NCI-H774 (cell line): ENCODE measurements at regions not wholly inside any gene's neighbourhood (a gene's known extent, or its start where the extent isn't known, plus 50 kb on each side); places are given as distances from the start of the nearest gene placed in this dataset.

Experiments
- DNase-seq: peaks from one replicate; lab custom pipeline; 2025; lab: John Stamatoyannopoulos, UW

DNA sequence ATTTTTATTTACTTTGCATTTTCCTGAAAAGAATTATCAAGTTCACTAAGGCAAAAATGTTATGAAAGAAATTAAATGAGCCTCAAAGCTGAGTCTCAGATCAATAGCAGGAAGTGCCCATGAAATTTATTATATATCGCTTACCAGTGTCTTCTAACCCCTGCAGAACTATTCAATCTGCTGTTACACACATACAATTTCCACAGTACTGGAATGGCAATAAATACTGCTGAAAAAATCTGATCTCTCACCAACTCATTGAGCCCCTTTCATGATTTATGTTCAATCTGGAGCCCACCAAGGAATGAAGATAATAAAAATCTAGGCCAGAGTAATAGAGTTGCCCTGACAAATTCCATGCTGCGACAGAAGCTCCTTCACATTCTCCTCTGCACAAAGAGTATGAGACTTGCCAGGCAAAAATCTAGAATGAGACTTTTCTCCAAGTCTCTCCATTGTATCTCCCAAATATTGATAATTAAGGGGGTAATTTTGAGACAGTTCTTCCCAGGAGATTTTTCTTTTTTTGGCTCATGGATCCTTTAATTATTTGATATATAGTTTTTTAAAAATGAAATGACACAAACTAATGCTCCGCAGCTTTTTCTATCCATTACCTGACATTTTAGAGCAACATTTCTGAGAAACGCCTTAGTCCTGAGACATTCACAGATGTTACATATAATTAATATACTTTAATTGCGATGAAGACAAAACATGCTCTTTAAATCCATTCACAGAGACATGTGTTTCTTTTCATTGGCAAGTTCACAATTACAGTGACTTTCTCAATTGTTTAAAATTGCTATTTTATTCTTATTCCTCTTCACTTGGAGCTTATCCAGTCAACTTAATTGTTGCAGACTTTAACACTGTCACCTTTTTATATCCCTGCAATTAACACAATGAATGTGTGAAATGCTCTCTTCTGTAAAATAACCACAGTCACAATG lies 1020.4 kb downstream of the CBLN2 start:
- DNase-seq = no peak

DNA sequence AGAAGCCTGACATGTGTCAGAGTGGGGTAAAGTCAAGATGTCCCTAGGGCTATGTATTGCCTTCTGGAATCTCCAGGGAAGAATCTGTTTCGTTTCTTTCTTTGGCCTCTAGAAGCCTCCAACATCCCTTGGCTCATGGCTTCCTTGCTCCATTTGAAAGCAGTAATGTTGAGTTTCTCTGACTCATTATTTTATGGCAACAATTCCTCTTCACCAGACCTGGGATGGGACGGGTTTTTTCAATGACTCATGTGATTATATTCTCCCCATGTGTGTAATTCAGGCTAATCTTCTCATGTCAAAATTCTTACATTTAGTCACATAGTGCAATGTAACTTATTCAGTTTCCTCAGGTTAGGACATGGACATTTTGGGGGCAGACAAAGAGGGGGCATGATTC lies 1038.6 kb downstream of the CBLN2 start:
- no peak for DNase-seq

DNA sequence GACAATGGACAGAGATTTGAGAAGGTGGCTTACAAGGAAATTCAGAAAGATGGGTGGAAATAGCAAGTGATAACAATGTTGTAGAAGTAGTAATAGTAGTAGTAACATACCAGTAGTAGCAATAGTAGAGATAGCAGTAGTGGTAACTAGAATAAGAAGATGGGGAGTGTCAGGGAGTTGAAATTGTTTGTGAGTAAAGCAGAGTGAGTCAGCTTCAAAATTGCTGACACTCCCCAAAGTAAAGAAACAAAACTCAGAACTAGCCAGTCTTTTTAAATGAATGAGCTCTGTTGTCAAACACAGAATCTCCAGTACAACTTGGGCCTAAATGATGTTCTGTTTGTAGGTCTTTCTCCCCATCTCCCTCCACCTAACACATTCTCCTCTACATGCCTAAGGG lies 1040.9 kb downstream of the CBLN2 start:
- DNase-seq = no peak

DNA sequence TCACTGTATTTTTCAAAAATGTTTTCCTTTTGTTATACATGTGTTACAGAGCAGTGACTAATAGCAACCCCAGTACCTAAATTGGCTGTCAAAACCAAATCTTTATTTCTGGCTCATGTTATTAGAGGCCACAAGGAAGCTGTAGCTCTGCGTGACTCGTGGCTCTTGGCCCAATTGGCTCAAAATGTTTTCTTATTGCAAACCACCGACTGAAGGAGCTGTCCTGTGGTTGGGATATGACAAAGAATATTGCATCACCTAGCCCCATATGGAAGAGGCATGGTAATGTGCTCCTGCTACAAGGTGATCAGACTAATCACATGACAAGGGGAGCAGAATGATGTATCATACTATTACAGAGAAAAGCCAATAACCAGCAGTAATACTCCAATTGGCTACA lies 1058.5 kb downstream of the CBLN2 start:
- DNase-seq = no peak

DNA sequence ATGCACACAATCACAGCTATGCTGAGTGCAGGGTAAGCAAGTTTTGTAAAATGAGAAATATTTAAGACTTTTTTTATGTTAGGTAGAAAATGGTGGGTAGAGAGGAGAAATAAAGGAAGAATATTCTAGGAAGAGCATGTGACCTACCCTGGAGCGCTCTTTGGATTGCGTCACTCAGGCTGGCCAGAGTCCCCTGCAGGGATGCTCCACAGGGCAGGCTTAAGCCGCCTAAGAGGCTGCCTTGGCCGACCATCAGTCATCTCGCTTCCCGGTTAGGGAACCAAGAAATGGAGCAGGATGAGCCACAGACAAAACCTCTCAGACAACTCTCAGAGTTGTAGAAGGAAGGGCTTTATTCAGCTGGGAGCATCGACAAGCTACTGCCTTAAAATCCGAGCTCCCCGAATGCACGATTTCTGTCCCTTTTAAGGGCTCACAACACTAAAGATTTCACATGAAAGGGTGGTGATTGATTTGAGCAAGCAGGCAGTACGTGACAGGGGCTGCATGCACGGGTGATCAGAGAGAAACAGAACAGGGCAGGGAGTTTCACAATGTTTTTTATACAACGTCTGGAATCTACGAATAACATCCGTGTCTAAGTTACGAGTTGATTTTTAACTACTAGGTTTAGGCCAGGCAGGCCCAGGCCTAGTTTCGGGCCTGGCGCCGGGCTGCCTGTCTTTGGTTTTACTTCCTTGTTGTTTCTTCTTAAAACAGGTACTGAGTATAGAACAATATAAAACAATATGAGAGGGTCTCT lies 1072.0 kb downstream of the CBLN2 start:
- DNase-seq = no peak

DNA sequence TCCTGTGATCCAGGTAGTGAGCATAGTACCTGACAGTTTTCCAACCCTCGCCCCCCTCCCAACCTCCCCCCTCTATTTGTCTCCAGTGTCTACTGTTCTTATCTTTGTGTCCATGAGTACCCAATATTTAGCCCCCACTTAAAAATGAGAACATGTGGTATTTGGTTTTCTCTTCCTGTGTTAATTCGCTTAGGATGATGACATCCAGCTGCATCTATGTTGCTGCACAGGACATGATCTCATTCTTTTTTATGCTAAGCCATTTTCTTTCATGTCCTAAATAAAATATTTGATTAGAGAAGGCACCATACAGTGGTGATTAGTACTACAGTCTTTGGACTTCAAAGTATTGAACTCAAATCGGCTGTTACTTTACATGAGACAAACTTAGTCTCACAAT lies 1087.9 kb downstream of the CBLN2 start:
- DNase-seq = no peak

DNA sequence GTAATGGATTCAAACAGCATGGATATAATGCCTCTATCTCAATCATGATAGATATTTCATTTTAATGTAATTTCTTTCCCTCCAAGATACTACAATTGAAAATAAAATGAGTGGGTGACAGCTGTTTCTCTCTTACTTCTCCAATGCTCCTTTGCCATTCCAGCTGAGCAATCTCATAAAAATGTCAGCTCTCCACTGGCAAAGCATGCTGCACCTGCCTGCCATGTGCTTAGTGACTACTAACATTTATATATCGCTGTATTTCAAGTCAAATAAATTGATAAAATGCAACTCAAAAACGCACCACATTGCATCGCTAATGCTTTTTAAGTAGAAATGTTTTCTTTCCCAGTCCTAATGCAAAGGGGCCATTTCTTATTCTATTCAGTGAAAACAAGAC lies 1093.9 kb downstream of the CBLN2 start:
- peak; percentile 82 for DNase-seq

DNA sequence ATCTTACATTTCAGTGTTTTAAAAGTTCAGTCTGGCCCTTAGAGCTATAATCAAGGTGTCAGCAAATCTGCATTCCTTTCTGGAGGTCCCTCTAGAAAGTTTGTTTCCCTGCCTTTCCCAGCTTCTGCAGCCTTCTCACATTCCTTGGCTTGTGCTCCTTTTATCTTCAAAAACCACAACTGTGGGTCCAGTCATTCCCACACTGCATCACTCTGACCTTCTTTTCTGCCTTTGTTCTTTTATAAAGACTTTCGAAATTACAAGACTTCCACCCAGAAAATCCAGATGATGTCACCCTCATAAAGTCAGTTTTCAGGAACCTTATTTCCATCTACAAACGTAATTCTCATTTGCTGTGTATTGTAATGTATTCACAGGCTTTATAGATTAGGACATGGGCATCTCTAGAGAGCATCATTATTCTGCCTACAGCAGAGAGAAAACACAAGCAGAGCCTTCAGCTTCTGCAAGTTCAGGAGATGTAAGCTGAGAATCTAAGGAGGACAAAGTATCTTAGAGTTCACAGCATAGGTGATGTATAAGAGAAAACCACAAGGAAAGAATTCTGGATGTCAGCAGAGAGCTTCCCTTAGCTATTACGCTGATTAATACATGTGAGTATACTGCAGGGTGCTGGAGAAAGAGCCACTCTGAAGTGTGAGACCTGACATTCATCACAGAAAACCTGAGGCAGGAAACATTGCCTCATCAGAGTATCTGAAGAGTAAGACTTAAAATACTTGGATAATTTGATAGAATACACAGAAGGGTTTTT lies 1100.2 kb downstream of the CBLN2 start:
- no peak for DNase-seq

DNA sequence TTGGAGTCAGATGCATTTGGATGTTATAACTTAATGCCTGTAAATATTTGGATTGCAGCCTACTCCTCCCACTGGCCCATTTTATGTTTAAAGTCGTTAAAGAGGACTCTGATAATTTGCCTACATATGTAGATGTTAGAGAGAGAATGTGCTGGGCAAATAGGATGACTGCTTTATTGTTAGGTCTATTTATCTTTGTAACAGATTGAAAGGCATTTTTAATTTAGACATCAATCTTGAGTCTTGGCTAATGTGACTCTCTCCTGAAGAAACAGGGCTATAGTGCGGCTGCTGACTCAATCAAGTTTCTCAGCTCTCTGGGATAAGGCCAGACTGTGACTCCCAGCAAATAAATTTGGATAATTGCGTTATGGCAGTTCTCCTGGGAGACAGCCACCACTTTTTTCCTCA lies 1101.4 kb downstream of the CBLN2 start:
- DNase-seq = peak; percentile 63

DNA sequence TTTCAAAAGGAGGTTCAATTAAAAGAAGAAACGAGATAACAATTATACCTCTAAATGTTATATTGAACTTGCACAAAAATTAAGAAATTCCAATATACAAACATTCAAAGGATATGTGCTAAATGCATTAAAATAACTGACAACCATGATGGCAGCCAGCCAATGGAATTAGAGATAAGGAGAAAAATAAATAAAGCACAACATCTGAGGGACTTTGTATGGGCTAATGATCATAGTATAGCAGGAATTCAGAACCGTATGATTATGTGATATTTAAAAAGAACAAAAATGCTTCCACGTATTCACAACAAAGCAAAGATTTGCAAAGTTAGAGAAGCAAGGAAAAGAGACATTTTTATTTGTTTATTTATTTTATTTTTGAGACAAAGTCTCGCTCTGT lies 1103.0 kb downstream of the CBLN2 start:
- no peak for DNase-seq

DNA sequence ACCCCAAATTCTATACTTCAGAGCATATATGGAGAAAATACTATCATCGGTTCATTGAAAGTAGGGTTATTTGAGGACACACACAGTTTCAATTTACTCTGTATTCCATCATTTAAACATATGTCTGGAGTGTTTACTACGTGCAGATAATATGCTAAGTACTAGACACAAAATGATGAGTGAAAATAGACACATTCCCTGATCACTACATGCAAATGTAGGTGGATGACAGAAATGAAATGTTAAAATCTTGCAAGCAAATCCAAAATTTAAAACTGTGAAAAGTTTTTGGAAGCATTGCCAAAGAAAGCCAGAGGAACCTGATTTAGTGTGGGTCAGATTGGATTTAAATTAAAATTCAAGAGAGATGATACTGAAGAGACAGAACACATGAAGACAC lies 1106.6 kb downstream of the CBLN2 start:
- DNase-seq = no peak

DNA sequence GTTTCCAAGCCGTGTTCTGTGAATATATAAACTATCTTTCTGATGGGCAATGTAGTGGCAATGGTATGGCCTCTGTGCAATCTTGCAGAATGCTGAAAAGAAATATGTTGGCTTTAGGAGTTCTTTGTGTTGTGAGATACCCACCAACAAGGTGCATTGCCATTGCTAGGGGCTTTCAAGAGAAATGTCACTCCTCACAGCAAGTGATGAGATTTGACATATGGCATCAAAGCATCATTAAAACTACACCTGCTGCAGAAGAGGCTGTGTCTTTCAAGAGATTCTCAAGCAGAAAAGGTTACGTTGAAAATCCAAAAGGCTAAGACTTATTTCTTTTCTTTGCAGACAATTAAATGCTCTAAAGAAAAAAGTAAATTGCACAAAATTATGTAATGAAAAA lies 1110.8 kb downstream of the CBLN2 start:
- DNase-seq = no peak

DNA sequence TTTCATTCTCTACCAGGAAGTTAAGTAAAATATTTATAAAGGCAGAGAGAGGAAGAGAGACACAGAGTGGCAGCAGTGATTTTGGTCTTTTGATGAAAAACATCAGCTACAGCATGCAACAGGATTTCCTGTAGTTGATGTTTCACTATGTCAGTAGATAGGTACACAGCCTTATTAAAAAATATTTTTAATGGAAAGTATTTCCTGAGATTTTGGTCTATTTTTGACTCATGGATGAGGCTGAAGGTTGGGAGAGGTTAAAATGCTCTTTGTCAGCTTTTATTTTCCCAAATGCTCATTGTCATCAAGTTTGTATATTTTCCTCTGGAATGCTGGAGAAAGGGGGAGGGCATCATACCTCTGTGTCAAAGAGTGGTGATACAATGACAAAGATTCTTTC lies 1112.5 kb downstream of the CBLN2 start:
- DNase-seq = no peak

DNA sequence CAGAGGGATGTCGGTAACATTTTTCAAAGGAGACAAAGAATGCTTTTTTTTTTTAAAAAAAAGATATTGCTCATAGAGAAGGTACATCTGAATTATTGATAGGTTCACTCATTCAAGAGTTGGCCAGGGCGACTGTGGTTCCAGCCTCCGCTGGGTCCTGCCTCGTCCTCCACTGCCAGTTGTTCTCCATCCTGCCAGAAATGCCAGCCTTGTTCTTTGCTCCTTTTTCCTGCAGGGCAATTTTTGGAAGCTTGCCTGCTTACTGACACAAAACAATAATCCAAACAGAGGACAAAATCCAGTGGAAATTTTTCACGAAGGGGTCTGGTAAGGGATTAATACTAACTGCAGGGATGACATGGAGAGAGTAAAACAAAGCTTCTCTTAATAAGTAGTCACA lies 1113.0 kb downstream of the CBLN2 start:
- no peak for DNase-seq

DNA sequence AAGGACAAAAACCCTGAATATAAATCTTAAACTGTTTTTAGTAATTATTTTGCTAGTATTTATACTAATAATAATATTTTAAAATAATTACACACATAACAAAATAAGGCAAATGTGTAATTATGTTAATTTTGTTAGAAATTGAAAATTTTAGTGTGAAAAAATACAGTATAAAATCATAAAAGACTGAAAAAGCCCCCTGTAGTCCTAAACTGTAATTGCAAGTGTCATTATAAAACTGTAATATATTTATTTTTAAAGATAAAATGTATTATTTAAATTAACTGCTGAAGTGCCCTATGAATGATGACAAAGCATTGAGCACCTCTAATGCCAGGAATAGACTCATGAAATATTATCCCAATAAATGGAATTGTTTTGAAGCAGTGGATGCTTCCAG lies 1117.7 kb downstream of the CBLN2 start:
- DNase-seq = no peak

DNA sequence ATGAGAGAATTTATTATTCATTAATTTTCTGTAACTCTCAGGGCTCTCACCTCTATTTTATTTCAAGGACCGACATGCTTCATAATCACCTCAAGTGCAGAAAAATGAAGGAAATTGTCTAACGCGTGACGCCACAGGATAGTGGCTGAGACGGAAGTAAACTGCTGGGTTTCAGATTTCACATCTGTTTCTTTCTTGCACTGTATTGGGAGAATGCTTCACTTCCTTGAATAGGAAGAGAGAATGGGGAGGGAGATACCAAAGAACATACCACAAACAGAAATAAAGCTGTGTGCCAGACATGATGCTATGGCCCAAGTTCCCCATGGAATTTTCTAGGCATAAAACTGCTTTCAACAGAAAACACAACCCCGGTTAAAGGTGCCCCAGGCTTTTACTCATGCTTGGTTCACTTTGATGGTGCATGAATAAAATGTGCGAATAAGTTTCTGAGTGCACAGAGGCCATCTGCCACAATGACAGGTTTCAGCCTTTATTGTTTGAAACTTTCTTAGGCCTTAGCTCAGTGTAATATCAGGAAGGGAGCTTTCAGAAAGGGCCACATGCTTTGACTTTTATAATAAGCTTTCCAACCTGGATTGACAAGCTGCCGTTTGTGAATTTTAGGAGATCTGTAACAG lies 1116.4 kb downstream of the SOCS6 start:
- DNase-seq = no peak

DNA sequence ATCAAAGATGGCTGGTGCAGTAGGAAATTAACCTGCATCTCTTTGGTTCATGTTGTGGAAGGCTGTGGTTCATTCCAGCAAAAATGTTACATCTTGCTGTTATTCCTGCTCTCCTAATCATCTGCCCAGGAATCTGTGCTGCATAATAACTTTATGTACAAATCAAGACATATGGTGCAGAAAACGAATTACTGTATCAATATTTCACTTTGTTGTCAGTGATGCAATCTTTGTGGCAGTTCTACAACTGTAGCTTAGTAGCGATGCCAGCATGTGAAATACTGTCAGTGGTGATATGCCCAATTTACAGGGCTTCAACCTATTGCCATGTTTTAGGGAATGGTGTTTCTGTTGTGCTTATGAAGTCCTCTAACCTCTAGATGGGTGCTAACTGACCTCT lies 1114.7 kb downstream of the SOCS6 start:
- DNase-seq = no peak

DNA sequence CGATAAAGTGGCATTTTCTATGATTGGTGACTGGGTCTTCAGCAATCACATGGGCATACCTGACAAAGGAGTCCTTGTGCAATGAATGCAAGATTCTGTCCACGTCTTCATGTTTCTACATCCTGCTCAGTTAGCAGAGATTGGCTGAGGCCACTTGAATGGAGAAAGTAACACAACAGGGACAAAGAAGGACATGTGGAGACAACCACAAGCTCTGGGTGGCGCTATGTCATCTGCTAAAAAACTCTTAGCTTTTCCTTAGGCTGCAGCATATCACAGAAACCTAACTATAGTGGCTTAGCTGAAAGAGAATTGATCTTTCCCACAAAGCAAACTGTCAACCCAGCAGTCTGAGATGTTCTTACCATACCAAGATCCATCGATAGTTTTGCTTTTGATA lies 1109.7 kb downstream of the SOCS6 start:
- DNase-seq = peak; percentile 45

DNA sequence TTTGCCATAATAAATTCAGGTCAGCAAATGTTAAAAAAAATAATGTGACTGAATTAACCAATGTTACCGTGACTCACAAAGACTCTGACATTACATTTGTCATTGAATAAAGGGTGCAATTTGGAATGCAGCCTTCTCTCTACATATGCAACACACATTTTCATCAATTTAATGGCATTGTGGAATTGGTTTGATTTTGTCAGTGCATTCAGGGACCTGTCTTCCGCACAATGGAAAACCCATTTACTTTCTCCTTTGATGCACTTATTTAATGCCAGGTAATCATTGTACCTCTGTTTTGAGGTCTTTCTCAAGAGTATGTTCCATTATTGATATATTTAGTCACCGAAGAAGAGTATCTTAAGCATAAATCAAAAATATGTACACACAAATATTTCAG lies 1099.3 kb downstream of the SOCS6 start:
- DNase-seq = no peak

DNA sequence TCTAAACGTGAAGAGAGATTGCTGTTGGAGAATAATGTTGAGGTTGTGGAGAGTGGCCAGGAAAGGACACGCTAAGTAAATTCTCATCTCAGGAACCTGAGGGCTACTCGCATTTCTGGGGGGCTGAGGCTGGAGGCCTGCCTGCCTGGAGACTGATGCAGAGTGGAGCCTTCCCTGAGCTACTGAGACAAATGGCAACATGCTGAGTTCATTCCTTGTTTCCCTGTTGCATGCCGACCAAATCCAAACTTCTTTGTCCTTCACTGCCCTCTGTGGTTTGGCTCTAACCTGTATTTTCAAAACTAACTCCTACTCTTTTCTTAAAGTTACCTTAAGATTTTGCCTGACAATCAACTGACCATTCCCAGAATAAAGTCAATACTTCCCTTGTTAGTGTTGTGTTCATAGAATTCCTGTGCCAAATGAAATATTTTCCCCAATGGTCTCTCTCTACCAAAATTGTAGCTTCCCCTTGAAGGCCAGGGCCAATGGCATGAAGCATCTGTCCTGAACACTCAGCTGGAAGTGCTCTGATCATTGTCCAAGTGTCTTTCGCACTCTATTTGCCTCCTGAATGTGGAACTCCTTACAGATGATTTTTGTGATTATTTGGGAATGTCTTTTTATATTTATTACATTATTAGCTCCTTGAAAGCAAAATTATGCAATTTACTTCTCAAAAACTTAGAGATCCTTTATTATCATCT lies 1085.6 kb downstream of the SOCS6 start:
- DNase-seq = no peak

DNA sequence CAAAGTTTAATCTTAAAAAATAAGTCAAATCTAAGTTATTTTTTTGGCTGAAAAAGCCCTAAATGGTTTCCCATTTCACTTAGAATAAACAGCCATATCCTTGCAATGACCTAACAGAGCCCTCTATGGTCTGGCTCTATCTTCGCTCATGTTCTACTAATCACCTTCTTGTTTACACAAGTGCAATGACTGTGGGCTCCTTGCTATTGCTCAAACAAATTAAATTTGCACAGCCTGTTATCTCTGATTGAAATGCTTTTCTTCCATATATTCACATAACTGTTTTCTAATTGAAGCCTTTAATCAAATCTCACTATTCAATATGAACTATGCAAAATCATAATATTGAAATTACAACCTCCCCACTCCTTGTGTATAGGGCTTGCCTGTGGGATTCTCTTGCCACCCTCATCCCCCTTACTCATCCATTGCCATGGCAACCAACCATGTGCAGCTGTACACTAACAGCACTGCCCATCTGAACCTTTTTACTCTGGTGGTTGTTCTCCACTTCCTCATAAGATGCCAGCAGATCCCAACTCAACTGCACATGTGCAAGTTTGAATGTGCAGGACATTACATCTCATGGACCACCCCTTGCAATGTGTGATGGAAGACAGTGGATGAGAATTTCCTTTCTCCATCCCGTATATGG lies 1083.2 kb downstream of the SOCS6 start:
- no peak for DNase-seq
